ENCODE measurements at regions not wholly inside any gene's neighbourhood (a gene's known extent, or its start where the extent isn't known, plus 50 kb on each side); places are given as distances from the start of the nearest gene placed in this dataset.
"Not testable (repeated sequence)": the region's sequence is repeated elsewhere in the genome, so short reads cannot be mapped to it uniquely, and the experiment has no call there.

DNA sequence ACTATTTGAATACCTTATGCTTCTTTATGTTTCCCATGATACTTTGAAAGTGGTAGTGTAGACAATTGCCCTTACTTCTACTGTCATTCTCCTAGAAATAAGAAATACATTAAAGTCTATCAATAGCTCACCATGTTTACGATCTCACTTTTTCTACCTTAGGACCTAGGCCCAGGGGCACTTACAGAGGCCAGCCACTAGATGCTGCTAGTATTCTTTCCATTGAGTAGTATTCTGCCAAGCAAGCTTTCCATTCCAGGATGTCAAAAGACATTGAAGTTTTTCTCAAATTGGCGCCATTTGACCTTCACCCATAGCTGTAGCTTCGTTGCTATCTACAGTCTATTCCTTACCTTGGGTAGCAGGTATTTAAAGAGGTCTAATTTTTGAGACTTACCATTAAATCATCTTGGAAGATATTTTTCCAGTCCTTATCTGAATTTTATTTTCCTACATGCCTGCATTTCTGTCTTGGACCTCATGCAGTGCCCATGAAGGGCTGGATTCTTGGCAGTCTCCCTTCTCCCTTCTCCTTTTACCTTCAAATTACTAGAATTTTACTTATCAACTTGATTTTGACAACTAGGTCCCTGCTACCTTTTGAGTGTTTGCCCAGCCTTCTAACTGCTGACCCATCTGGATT lies 246.0 kb upstream of the NUDT12 start:
- DNase-seq = no peak

DNA sequence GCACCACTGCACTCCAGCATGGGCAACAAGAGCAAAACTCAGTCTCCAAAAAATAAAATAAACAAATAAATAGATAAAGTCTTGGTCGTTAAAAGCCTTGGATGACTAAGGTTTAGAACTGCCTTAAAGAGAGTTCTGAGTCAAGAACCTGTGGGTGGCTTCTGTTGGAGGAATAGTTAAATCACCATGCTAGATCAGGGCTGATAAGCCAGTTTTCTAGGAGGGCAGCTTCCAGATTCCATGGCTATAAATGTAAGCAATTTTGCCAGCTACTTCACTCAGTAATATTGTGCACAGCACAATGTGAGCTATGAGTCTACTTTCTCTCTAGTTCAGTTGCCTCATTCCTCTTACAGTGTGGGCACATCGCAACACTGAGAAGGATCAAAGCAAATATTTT lies 242.1 kb upstream of the NUDT12 start:
- no peak for DNase-seq

GRCh38 chr5:103801681-103802080 lies 239.1 kb upstream of the NUDT12 start:
- no peak for DNase-seq

DNA sequence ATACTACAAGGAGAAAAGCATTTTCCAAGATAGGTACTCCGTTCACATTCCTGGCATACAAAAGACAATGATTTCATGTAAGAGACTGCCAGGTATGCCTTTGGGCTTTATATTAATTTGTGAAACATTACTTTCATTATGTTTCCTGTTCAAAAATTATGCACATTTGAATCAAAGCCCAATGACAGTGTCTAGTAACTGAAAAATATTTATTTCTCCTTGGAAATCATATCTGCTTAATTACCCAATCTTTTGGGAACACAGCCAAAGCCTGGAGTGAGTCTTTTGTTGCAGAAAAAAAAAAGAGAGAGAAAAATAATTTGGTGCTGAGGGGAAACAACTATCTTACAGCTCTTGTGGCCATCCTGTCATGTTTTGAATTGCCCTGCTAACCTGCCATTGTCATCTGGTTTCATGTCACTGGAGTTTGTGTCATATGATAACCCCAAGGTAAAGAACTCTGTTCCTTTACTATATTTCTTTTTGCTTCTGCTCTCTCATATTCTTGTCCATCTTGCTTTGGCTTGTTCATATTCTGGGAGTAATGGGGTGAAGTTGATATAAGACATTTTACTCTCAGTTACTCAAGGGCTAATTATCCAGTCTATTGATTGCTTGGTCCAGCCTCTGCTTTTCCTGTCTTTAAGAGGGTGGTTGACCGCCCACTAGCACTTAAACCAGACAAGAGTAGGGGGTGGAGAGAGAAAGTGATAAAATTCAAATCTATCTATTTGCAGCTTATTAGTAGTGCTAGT lies 238.3 kb upstream of the NUDT12 start:
- DNase-seq = no peak

- no peak for DNase-seq
These were observed 231.1 kb upstream of the NUDT12 start for GRCh38 chr5:103793595-103794182.

- no peak for DNase-seq
These were observed 223.0 kb upstream of the NUDT12 start for GRCh38 chr5:103785569-103785968.

- no peak for DNase-seq
These were observed 221.1 kb upstream of the NUDT12 start for GRCh38 chr5:103783669-103784068.

- DNase-seq = no peak
These were observed 218.2 kb upstream of the NUDT12 start for GRCh38 chr5:103780794-103781193.

- DNase-seq = no peak
These were observed 212.1 kb upstream of the NUDT12 start for GRCh38 chr5:103774721-103775120.

DNA sequence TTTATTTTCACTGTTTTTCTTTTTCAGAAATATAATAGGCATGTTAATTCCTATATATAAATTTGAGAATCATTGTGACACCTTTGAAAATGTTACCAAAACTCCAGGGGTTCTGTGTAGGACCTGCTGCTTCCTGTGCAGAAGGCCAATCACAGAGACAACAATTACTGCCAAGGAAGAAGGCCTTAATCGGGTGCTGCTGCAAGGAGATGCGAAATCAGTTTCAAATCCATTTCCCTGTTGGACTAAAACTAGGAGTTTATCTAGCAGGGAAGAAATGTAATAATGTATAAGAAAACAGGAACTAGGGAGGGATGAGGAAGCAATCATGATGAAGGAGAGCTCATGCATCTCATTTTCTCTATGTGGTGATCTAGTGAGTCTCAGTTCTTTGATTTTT lies 209.7 kb upstream of the NUDT12 start:
- no peak for DNase-seq

DNA sequence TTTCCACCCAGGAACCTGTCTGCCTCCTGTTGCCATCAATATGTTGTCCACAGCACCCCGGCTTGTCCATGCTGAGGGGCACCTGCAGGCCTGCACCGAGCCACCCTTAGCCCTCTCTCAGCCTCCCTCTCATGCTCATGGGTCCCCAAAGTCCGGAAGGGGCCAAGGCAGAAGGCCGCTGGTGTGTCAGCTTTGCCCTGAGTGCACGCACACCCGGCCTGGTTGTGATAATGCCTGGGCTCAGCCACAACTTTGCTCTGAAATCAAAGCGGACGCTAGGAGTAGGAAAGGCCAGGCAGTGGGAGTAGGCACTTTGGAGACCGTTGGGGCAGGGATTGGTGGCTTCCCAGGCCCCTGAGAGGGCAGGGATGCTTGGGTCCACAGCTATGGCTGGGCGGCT lies 201.8 kb upstream of the NUDT12 start:
- no peak for DNase-seq

GRCh38 chr5:103758996-103759395 lies 196.4 kb upstream of the NUDT12 start:
- DNase-seq = no peak

GRCh38 chr5:103755974-103756373 lies 193.4 kb upstream of the NUDT12 start:
- no peak for DNase-seq

DNA sequence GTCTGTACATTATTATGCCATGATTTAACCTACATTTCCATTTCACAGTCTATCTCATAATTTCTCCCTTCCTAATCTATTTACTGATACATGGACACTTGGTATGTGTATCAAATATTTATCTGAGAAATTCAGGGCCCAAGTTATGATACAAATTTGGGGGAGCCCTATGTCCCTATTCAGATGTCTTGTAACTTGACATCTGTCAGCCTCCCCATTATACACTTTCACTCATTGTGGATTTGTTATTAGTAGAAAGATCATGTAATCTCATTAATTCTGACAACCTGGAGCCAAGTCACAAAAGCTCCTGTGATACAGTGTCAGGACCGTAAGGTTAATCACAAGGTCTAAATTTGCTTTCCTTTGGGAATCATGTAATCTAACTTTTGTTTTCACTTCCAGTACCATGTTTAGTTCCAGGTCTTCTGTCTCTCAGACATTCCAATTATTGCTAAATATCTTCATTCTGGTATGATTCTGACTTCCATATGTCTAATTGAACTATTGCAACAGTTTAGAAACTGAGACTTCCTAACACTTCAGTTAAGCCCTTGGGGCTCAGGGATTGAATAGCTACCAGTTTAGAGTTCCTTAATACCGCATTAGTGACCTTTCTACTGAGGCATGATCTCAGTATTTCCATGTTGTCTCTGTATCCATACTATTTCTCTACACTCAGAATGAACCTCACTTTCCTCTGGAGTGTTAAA lies 182.9 kb upstream of the NUDT12 start:
- DNase-seq = no peak

DNA sequence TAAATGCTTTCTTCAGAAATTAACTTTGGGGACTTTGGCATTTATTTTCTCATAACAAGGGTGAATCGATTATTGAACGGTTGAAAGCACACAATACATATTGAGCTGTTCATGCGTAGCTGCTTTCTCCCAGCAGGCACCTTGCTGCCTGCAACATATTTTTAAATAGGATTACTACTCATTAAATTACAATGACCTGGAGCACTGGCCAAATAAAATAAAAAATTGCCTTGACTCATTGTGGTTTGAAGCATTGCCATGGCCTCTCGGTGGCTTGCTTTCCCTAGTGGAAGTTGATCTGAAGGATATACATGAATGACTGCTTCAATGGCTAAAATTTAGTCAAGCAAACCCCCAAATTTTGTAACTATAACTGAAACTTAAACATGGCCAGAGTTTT lies 181.6 kb upstream of the NUDT12 start:
- DNase-seq = no peak

DNA sequence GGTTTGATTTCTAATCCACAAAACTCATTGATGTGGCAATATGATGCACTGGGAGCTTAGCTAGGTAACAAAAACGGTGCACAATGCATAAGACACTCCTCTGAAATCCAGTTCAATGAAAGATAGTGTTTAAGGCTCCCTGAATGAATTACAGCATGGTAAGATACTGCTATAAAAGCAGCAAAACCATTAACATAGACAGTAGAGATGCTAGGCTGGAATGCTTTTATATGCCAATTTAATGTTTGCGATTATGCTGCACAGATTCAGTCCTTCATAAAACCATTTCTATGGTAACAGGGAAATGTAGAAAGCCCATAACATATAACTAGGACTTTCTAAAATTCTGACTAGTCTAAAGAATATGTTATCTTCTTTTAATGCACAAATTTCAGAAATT lies 180.8 kb upstream of the NUDT12 start:
- no peak for DNase-seq

GRCh38 chr5:103741984-103742383 lies 179.4 kb upstream of the NUDT12 start:
- DNase-seq = no peak

DNA sequence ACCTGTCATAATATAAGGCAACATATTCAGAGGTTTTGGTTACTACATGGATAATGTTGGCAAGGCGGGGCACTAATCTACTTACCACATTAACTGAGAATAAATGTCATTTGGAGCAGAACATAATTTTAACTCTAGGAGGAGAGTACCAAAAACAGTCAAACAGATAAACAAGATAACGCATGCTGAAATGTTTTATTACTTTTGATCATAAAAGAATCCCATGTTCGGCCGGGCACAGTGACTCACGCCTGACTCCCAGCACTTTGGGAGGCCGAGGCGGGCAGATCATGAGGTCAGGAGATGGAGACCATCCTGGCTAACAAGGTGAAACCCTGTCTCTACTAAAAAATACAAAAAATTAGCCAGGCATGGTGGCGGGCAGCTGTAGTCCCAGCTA lies 173.8 kb upstream of the NUDT12 start:
- not testable (repeated sequence) for DNase-seq

DNA sequence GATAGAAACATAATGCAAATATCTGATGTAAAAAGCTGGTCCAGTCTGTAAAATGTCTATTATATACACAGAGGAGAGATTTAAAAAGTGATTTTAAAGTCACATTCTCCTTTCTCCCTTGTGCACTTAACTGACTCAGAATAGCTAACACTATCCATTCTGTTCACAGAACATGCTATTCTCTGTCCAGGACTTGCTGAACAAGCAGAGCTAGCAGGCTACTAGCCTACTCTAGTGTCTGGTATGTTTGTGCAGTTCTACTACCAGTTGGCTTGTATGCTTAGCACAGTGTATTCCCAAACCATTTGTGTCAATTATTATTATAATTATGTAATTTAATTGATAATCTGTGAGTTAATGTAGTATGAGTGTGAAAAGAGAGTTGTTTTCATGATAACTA lies 161.7 kb upstream of the NUDT12 start:
- DNase-seq = no peak

GRCh38 chr5:103721183-103721582 lies 158.6 kb upstream of the NUDT12 start:
- DNase-seq = no peak

DNA sequence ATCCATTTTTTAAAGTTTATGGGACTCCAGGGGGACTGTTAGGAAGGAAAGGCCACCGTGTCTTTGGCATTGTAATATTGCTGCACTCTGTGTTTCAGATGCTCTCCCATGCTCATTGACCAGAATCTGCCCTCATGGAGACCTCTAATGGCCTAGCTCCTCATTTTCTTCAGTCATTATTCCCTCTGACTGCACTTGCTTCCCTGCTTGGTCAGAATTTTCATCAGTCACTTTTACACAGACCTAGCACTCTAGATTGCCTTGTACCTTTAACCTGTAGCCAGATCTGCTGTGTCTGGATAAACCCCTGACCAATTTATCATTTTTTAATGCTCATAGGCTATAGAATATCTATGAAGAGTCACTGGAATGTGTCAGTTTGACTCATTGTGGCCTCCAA lies 155.5 kb upstream of the NUDT12 start:
- no peak for DNase-seq

DNA sequence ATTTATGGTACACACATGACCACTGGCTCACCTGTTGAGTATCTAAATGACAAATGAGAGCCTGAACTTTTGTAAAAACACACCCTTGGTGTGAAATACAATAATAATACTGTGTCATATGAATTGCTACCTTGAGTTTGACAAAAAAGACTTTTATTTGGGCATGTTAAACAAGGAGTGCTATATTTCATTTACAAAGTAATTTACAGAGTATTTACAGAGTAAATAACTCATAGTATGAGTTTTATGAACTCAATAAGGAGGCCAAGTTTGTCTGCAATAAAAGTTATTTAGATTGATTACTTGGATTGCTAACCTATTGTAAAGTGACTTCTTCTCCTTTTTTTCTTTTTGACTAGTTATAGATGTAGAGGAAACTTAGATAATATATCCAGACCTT lies 146.0 kb upstream of the NUDT12 start:
- no peak for DNase-seq

- DNase-seq = no peak
These were observed 144.5 kb upstream of the NUDT12 start for GRCh38 chr5:103706939-103707682.
